DMS153 (cell line): ENCODE measurements at regions not wholly inside any gene's neighbourhood (a gene's known extent, or its start where the extent isn't known, plus 50 kb on each side); places are given as distances from the start of the nearest gene placed in this dataset.
A peak's percentile ranks its signal among the peaks of the same experiment; 100 is the strongest.

Experiments
- DNase-seq: peaks from one replicate; lab custom pipeline; 2025; lab: John Stamatoyannopoulos, UW

DNA sequence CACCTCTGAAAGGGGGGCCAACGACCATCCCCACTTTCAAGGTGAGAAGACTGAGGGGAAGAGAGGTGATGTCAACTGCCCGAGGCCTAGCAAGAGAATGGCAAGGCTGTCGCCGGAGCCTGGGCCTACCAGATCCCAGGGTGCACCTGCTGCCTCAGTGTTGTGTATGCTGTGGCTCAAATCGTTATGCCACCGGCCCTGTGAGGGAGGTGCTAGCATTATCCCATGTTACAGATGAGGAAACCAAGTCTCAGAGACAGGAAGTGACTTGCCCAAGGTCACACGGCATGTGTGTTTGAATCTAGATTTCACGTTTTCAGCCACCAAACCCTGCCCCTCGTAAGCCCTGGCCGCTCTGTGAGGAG, 152.5 kb downstream of the CEBPB start:
- no peak for DNase-seq

DNA sequence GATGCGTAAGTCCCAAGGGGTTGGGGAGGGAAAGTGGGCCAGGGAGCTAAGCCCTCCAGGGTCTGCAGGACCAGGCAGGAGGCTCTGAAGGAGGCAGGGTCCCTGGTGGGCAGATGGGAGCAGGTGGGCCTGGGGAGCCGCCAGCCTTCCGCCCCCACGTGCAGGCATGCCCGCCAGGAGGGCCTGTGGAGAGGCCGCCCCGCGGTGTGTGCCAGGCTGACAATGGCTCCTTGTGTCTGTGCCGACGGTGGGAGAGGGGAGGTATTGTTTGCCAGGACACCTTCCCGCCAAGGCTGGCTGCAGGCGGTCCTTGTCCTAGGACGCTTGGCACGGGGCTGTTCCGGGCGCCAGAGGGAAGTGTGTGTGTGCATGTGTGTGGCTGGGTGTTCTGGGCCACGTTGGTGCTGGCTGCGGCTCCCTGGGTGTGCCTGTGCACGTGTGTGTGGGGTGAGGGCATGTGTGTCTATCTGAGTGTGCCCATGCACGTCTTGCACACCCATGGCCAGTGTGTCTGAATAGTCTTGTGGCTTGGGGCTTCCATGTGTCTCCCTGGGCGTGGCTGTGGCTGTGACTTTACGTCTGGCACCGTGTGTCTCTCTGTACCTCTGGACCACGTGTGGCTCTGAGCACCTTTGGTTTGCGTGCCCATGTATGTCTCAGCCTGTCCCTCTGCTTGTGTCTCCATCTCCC, 153.0 kb downstream of the CEBPB start:
- DNase-seq = no peak

DNA sequence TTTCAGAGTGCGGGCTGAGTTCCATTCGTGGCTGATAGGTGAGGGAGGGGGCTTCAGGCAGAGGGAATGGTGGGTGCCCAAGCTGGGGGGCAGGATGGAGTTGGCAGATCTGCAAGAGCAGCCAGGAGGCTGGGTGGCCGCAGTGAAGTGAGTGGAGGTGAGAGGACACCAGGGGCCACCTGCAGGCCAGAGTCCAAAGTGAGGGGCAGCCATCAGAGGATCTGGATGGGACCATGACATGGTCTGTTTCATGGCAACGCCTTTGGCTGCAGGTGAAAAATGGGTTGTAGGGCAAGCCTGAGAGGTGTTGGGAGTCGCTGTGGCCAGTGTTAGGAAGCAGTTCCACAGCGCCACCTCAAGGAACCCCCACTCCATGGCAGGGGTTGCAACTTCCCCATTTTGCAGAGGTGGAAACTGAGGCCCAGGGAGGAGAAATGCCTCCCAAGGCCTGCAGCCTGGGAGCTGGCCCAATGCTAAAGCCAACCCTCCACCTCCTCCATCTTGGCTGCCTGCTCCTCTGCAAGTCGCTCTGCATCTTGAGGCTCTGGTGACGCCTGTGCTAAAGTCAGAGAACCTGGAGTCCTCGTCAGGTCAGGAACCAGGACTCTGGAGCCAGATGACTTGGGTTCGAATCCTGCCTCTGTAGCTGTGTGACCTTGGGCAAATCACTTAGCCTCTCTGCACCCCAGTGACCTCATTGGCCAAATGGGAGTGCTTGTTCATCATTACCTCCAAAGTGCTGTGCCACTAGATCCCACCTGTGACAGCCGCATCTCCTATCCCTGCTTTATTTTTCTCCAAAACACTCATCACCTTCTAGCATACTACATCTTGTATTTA, 153.8 kb downstream of the CEBPB start:
- no peak for DNase-seq

DNA sequence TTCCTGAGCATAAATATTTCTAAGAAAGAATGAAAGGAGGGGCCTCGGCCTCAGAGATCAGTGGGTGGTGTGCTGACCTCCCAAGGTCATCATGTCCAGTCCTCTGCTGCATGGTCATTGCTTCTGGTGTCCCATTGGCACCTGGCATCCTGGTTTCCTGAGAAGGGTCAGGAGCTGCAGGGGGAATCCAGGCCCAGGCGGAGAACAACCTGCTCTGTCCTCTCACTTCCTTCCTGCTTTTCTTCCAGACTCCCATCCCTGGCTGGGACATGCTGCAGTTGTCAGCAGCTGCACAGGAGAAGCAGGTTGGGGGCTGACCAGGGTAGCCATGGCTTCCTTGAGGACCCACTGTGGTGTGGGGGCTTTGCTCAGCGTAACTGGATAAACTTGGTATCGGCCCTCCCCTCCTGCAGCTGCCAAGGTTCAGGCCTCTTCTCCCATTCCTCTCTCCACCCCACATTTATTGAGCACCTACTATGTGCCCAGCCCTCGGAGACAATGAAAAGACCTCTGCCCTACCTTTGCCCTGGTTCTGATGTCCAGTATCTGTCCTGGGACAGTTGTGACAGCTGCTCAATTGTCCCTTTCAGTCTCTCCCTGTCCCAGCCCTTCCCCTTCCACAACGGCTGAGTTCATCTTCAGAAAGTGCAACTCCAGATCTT, 155.2 kb downstream of the CEBPB start:
- DNase-seq = no peak

DNA sequence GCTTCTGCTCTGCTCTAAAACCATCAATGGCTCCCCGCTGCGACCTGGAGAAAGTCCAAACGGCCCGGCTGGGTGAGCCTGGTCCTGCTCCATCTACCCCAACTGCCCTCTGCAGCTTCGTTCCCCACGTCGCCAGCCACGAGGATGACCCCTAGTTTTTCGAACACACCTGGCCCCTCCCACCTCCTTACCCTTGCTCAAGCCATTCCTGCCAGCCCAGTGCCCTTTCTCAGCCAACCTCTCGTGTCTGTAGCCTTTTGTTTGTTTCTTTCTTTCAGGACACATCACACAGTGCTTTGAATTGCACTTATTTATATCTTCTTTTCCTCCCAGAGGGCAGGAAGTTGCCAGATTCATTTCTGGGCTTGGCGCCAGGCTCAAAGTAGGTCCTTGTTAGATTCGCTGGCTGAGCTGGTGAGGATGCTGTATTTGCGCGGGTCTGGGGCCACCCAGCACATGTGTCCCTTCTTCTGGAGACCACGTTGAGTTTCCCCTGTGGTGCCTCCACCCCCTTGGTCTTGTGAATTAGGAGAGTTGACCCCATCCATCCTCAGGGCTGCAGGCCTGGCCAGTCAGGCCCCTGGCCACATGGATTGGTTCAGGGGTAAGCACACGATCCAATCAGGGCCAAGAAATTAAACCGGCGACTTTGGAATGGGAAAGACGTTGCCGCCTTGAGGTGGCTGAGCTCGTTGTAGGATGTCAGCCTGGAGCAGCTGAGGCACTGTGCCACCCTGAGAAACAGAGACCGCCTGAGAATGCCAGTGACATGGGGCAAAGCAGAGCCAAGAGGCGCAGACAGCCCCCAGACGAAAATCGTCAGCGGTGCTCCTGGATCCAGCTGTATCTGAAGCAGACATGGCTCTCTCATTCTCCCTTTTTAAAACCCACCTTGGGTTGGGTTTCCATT, 156.0 kb downstream of the CEBPB start:
- peak; percentile 76 for DNase-seq

DNA sequence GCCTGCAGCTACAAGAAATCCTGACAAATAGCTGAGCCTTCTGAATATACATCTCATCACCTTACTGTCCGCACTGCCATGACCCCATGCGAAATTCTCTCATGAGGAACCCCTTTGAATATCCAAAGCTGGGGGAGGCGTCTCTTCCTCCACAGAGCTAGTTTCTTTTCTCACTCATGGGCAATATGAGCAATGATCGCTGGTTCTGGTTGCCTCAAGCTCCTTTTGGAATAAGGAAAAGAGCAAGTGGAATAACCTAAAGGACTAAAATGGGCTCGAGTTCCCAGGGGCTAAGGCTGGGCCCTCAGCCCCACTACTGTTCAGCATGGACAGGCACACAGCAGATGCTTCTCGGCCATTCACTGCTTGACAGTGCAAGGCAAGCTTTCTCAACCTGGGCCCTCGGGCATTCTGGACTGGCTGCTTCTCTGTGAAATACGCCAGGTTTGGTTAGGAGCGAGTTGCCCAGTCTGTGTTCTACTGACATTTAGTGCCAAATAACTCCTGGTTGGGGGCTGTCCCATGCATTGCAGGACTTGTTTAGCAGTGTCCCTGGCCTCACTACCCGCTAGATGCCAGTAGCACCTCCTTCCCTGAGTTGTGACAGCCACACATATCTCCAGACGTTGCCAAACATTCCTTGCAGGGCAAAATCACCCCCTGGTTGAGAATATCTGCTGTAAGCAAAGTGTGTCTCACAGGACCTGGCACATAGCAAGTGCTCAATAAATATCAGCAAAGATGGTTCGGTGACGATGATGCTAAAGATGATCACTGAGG, 156.8 kb downstream of the CEBPB start:
- no peak for DNase-seq

DNA sequence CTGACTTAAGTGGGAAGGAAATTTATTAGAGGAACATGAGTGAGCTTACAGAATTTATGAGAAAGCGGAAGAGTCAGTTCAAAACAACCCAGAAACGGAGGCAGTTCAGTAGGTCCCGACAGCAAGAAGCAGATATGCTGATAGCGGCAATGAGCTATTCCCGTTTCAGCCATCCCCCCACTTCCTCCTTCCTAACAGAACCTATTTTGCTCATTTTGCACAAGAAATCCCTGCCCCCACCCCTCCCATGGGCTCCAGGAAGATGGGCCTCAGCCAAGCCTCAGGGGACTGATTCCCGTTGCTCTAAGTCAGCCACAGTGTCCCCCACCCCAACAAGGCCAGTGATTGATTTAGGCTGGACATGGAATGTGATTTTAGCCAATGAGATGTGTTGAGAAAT, 157.5 kb downstream of the CEBPB start:
- DNase-seq = no peak

DNA sequence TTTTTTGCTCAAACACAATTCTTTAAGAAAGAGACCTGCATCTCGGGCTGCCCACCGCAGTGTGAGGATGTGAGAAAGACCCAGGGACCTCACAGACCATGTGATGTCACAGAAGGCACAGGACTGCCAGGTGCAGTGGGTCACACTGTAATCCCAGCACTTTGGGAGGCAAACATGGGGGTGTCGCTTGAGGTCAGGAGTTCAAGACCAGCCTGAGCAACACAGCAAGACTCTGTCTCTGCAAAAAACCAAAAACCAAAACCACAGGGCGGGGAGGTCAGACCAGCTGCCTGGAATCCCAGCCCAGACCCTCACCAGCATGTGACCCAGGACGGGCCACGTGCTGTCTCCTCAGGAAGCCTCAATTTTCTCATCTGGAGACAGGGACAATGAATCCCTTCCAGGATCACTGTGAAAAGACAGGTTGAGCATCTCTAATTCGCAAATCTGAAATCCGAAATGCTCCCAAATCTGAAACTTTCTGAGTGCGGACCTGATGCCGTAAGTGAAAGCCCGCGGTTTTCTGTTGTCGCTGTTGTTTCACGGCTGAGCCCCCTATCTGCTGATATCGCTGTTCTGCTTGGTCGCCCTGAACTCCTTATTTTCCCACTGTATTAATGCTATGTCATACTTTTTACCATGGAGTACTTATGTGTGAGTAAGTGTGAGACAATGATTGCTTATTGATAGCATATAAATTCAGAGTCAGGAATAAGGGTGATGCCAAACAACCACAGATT, 159.5 kb upstream of the PTPN1 start:
- DNase-seq = no peak

DNA sequence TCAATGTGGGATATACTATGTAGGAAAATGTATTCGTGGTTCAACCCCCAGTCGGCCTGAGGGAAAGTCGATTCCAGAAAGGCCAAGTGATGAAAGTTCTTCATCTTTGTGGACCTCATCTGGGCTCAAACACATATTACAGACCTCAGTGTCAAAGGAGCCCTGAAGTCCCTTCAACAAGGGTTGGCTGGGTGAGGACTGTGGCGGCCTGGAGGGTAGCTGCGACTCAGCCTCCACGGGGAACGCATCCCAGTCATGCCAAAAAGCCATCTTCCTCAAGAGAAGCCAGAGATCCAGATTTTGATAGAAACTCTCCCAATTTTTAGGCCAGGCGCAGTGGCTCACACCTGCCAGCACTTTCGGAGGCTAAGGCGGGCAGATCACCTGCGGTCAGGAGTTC, 158.6 kb upstream of the PTPN1 start:
- no peak for DNase-seq

DNA sequence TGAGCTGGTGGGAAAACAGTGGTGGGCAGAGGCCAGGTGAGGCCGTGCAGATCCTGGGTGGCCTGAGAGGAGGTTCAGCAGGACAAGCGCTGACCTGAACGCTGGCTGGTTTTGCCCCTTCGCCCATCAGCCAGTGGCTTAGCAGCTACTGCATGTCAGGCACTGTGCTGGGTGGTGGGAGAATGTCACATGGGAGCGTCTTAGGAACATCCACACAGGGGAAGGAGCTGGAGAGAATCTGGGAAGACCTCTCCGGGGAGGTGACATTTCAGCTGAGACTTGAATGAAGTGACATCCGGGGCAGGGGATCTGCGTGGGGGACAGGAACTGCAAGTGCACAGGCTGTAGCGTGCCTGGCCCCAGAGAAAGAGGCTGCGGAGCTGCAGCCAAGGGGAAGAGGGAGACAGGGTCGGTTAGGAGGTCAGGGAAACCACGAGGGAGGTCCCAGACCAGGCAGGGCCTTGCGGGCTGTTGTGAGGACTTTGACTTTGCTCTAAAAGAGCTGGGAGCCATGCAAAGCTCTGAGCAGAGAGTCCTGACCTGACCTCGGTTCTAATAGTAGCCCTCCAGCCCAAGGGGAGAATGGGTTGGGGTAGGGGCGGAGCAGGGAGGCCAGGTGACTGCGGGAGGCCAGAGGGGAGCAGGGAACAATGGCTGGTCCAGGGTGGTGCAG, 156.8 kb upstream of the PTPN1 start:
- no peak for DNase-seq

DNA sequence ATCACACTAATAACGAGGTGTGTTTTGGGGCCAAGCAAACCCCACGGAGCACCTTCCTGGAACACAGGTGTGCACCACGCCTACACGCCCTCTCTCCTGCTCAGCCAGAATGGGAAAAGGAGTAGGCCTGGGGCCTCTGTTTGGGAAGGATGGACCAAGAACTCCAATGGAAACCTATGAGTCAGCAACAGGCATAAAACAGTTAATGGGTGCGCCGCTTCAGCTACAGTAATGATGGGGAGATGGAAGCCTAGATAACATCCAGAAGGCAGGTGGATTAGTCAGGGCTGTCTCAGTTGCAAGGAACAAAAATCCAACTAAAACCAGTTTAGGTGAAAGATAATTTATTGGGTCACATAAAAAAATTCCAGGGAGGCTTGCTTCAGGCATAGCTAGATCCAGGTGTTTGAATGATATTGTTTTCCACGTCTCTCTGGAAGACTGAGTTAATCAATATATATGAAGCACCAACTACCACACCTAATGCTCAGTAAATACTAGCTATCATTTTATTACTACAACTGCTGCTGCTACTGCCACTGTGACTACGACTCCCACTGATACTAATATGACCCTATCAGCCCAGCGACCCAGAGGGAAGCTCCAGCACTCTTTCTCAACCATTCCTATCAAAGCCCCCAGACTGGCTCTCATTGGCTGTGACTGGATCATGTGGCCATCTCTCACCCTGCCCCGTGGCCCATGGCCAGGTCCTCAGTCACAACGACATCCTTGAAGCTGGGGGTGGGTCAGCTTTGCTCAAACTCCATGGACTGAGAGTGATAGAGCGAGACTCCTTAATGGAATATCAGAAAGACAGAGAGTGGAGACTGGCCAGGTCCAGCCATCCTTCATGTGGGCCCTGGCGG, 155.2 kb upstream of the PTPN1 start:
- DNase-seq = peak; percentile 39

DNA sequence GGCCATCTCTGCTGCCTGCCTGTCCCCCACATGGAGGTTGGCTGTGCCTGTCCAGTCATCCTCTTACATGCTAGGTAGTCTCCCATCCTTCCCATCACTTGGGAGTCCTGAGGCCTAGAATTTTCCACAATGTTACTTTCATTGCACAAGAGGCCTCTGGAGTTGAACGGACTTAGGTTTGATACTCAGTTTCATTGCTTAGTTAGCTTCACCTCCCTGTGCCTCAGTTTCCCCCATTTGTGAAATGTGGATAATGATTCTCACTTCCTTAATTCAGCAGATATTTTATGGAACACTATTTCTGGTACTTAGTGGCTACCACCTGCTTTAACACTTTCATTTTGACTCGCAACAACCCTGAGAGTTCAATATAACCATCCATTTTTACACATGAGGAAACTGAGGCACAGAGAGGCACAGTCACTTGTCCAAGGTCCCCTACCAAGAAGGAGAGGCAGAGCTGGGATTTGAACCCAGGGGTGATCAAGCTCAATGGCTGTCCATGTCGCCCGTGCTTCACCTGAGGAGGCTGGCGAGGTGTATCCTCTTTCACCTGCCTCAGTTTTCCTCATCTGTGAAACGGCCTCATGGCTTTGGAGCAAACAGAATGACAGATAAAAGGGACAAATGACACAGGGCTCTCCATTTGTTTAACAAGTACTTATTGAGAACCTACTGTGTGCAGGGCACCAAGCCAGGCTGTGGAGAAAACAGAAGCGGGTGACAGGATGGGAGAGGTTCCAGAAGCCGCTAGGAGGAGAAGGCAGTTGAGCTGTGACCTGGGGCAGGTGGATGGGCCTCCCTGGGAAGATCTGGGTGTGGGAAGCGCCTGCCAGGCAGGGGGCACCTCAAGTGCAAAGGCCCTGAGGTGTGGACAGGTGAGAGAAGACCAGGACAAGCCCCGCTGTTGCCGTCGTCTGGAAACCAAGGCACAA, 154.3 kb upstream of the PTPN1 start:
- DNase-seq = no peak

DNA sequence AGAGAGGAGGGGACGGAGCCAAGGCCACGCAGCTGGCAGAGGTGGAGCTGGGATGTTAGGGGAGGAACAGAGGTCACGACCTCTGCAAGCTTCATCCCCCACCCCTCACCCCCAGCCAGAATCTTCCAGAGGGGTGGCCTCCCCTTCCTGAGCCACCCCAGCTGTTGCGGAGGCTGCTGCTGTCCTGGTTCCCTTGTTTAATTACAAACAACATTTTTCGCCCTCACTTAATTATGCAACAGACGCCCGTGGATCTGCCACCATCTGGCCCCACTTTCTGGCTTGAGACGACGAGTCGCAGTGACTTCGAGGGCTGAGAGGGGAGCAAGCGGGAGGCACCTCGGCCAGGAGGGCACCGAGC, 153.7 kb upstream of the PTPN1 start:
- no peak for DNase-seq

DNA sequence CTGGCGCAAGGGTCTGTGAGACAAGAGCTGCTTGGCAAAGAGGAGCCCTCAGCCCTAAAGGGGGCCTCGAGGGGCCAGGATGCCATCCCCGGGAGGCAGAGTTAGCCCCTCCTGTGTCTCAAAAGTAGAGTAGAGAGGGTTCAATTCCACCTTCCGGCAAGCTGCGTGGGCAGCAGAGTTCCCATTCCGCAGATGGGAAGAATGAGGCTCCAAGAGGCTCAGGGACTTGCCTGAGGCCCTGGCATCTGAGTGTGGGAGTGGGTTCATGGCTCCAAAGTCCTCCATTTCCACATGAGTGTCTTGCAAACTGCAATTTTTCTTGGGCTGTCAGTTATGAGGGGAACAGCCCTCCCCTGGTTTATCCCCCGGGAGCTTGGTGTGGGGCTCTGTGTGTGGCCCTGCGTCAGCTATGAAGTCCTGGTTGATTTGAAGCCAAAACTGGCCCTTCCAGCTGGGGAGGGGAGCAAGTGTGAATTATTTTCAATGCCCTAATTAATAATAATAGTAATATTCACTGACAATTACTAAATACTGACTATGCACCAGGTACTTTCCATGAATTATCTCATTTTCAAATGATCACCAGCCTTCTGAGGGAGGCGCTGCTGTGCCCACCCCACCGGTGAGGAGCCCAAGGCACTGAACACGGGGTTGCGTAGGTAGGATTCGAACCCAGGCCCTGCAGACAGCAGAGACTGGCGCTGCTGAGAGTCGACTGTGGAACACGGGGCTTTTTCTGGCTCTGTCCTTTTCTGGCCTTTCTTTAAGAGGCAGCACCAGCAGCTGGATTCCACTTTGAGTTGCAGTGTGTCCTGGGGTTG, 153.0 kb upstream of the PTPN1 start:
- DNase-seq = no peak

DNA sequence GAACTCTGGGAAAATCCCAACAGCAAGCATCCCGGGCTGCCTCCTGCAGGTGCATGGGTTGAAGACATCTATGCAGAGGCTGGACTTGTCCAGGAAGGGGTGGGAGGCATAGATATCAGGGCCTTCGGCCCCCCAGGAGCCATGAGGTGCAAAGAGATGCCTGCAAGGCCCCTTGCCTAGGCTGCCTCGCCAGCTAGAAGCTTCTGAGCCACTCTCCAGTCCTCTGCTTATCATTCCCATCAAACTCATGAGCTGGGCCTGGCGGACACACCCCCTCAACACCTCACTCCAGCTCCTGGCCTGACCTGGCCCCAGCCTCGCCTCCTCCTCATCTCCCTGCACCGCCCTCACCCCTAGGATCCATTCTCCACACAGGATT, 152.4 kb upstream of the PTPN1 start:
- no peak for DNase-seq

DNA sequence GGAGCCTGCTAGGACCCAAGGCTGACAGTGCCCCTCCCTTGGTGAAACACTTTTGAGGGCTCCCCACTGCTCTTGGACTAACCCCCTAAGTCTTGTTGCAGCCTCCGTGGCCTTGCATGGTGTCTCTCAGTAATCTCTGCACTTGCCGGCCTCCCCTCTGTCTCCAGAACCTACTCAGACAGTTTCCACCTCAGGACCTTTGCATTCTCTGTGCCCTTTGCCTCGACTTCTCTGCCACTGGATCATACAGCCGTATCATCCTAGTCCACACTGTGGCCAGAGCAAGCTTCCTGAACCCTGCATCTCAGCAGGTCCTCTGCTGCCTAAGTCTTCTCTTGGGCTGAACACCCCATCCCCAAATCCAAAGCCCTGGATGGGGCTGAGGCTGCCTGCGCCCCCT, 152.0 kb upstream of the PTPN1 start:
- no peak for DNase-seq

DNA sequence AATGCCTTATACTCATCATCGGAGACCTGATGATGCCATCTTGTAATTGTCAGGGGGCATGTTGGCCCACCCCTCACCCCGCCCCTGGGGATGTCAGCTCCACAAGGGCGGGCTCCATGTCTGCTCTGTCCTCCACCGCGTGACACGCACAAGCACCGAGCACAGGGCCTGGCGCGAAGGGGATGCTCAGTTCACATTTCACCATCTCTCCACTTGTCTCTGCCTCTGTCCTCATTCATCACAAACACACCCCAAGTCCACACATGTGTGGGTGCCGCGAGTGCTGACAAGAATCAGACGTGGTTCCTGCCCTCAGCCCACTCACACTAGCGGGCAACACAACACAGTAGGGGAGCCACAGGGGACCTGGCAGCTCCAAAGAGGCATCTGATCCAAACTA, 151.2 kb upstream of the PTPN1 start:
- DNase-seq = no peak
